ENCODE measurements at regions not wholly inside any gene's neighbourhood (a gene's known extent, or its start where the extent isn't known, plus 50 kb on each side); places are given as distances from the start of the nearest gene placed in this dataset.

DNA sequence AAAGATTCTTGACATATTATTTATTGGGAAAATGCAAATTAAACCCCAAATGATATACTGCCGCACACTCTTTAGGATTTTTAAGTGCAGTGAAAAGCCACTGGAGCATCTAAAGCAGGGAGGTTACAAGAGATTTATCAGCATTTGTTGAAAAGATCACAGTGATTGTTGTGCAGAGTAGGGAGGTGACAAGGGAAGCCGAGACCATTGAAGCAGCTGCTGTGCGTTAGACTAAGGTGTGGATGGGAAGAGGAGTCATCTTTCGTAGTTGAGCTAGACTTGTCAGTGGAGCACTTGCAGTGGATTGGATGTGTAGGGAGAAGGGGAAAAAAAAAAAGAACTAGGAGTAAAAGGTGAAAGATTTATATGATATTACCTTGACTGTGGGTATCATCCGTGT lies 854.6 kb downstream of the NTRK3 start:
- no peaks in the 10 kb centered on the region for H3K36me3 ChIP-seq (ENCODE audit: insufficient read depth, low read length)
- H3K9ac ChIP-seq (ENCODE audit: low read depth, low read length): no peak overlapping the region
- H3K9me3 ChIP-seq (ENCODE audit: insufficient read depth, low read depth, low read length): no peaks in the 10 kb centered on the region
- no peak overlapping the region for H3K4me3 ChIP-seq (ENCODE audit: low read length)
- no peaks in the 10 kb centered on the region for H3K4me1 ChIP-seq (ENCODE audit: insufficient read depth, low read length)
- no peak overlapping the region for H3K27ac ChIP-seq (ENCODE audit: low read depth, low read length)
- no peaks in the 10 kb centered on the region for H3K27me3 ChIP-seq (ENCODE audit: insufficient read depth, low read length)
- WGBS: 75% methylated on average over 4 of the region's 5 CpGs

DNA sequence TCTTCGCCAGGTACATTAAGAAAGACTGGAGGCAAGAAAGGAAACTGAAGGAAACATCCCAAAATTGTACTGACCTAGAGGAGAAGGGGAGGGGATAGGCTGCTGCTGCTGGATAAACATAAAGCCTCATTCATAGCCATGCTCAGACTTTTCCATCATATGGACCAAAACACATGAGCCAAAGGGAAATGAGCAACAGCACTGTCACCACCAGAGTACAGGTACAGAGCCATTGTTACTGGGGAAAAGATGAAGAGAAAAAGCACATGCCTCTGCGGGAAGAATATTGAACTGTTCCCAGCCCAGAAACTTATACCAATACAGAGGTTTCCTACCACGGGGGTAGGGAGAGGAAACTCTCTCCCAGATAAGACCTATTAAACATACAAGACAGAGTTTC lies 861.9 kb downstream of the NTRK3 start:
- H3K4me1 ChIP-seq (ENCODE audit: insufficient read depth, low read length): no peaks in the 10 kb centered on the region

DNA sequence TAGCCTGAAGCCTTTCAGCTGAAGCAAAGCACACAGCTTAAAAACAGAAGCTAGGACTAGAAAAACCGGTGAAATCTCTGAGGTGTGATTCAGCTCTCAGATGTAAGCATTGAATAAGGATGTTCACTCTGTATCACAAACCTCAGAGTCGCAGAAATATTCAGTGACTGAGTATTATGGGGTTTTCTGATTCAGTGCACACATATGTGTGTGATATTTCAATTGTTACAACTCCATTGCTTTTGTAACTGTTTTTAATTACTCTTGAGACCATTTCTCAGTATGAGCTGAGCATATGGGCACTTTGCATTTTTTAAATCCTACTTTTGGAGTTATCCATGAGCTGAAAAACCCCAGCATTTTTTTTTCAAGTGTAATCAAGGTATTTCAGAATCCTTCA lies 868.8 kb downstream of the NTRK3 start:
- Histone ChIP-seq H3K9me3 (ENCODE audit: insufficient read depth, low read depth, low read length) (0 out of 2 replicates have a peak, but pooled peaks cover 3% of the 10 kb centered on the region), H3K27me3 (ENCODE audit: insufficient read depth, low read length) (no peaks in the 10 kb centered on the region), H3K36me3 (ENCODE audit: insufficient read depth, low read length) (no peaks in the 10 kb centered on the region), H3K27ac (ENCODE audit: low read depth, low read length) (no peak overlapping the region), H3K9ac (ENCODE audit: low read depth, low read length) (no peak overlapping the region), H3K4me1 (ENCODE audit: insufficient read depth, low read length) (no peaks in the 10 kb centered on the region), H3K4me3 (ENCODE audit: low read length) (no peak overlapping the region)
- WGBS: 96% methylated on average over 2 of the region's 2 CpGs

More for the DNA sequence above, 861.9 kb downstream of the NTRK3 start:
- no peak overlapping the region for H3K27ac ChIP-seq (ENCODE audit: low read depth, low read length)
- H3K4me3 ChIP-seq (ENCODE audit: low read length): no peak overlapping the region
- no peaks in the 10 kb centered on the region for H3K27me3 ChIP-seq (ENCODE audit: insufficient read depth, low read length)
- H3K36me3 ChIP-seq (ENCODE audit: insufficient read depth, low read length): no peaks in the 10 kb centered on the region
- H3K9ac ChIP-seq (ENCODE audit: low read depth, low read length): no peak overlapping the region
- WGBS: 64% methylated on average over 2 of the region's 3 CpGs
- peaks cover 15% of the 10 kb centered on the region for H3K9me3 ChIP-seq (ENCODE audit: insufficient read depth, low read depth, low read length)

DNA sequence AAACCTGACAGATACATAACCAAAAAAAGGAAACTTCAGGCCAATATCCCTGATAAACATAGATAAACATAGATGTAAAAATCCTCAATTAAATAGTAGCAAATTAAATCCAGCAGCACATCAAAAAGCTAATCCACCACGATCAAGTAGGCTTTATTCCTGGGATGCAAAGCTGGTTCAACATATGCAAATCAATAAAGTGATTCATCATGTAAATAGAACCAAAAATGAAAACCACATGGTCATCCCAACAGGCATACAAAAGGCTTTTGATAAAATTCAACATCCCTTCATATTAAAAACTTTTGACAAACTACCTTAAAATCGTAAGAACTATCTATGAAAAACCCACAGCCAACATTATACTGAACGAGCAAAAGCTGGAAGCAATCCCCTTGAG lies 882.2 kb downstream of the NTRK3 start:
- Histone ChIP-seq H3K9me3 (ENCODE audit: insufficient read depth, low read depth, low read length) (peaks cover 26% of the 10 kb centered on the region; the same call in 1 of the 2 replicates), H3K9ac (ENCODE audit: low read depth, low read length) (no peak overlapping the region), H3K27ac (ENCODE audit: low read depth, low read length) (no peak overlapping the region), H3K27me3 (ENCODE audit: insufficient read depth, low read length) (no peaks in the 10 kb centered on the region), H3K4me3 (ENCODE audit: low read length) (no peak overlapping the region), H3K36me3 (ENCODE audit: insufficient read depth, low read length) (no peaks in the 10 kb centered on the region), H3K4me1 (ENCODE audit: insufficient read depth, low read length) (0 out of 2 replicates have a peak, but pooled peaks cover 1% of the 10 kb centered on the region)
- 74% methylated on average over 3 of the region's 3 CpGs for WGBS

DNA sequence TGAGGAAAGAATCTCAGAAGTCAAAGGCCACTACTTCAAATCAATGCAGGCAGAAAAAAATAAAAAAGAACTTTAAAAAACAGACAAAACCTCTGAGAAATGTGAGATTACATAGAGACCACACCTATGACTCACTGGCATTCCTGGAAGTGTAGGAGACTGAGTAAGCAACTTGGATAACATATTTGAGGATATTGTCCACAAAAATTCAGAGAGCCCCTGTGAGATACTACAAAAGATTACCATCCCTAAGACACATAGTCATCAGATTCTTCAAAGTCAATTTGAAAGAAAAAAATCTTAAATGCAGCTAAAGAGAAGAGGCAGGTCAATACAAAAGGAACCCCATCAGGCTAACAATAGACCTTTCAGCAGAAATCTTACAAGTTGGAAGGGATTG lies 887.3 kb downstream of the NTRK3 start:
- Histone ChIP-seq H3K4me1 (ENCODE audit: insufficient read depth, low read length) (peaks cover 8% of the 10 kb centered on the region; the same call in 1 of the 2 replicates), H3K36me3 (ENCODE audit: insufficient read depth, low read length) (no peaks in the 10 kb centered on the region), H3K9me3 (ENCODE audit: insufficient read depth, low read depth, low read length) (peaks cover 14% of the 10 kb centered on the region; the same call in 1 of the 2 replicates), H3K27ac (ENCODE audit: low read depth, low read length) (peak overlapping the region; percentile 71), H3K27me3 (ENCODE audit: insufficient read depth, low read length) (no peaks in the 10 kb centered on the region), H3K4me3 (ENCODE audit: low read length) (no peak overlapping the region), H3K9ac (ENCODE audit: low read depth, low read length) (peak overlapping the region; percentile 24; the same call in 1 of the 2 replicates)

DNA sequence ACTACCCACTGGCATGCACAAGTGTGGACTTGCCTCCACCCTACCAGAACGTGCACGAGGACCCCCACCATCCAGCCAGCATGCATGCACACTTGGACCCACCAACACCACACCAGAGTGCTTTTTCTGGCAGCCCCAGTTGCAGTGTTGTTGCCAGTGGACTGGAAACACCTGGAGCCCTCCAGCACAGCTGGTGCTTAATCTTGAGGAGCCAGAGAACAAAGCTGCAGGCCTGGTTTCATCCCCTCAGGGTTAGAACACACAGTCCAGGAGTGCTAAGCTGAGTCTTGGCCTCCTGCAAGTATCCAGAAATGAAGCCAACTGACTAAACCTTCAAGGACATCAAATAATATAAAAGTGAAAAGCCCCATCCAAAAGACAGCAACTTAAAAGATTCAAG lies 888.0 kb downstream of the NTRK3 start:
- H3K27ac ChIP-seq (ENCODE audit: low read depth, low read length): peak overlapping the region; percentile 71
- H3K9me3 ChIP-seq (ENCODE audit: insufficient read depth, low read depth, low read length): peaks cover 14% of the 10 kb centered on the region; the same call in 1 of the 2 replicates
- H3K36me3 ChIP-seq (ENCODE audit: insufficient read depth, low read length): no peaks in the 10 kb centered on the region

DNA sequence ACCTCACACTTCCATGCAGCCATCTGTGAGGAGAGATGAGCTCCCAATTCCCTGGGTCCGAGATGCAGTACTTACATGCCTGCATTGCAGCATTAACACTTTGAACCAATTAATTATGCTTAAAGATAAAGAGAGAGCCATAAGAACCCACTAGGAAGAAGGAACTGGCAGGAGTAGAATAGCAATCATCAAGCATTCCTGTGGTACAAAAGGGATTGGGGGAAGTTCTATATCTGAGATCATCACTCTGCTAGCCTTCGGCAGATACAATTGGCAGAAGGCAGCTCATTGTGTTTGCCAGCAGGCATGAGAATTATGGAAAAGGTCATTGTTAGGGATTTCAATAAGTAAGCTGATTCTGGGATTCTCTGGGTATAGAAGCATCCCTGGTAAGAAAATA lies 891.4 kb downstream of the NTRK3 start:
- Histone ChIP-seq H3K27me3 (ENCODE audit: insufficient read depth, low read length) (no peaks in the 10 kb centered on the region), H3K9ac (ENCODE audit: low read depth, low read length) (no peak overlapping the region), H3K27ac (ENCODE audit: low read depth, low read length) (no peak overlapping the region), H3K4me3 (ENCODE audit: low read length) (no peak overlapping the region), H3K4me1 (ENCODE audit: insufficient read depth, low read length) (peaks cover 8% of the 10 kb centered on the region; the same call in 1 of the 2 replicates), H3K36me3 (ENCODE audit: insufficient read depth, low read length) (no peaks in the 10 kb centered on the region), H3K9me3 (ENCODE audit: insufficient read depth, low read depth, low read length) (peaks cover 3% of the 10 kb centered on the region; the same call in 1 of the 2 replicates)
- 84% methylated on average over 2 of the region's 2 CpGs for WGBS

More for the DNA sequence above, 888.0 kb downstream of the NTRK3 start:
- Histone ChIP-seq H3K4me3 (ENCODE audit: low read length) (no peak overlapping the region), H3K4me1 (ENCODE audit: insufficient read depth, low read length) (peaks cover 8% of the 10 kb centered on the region; the same call in 1 of the 2 replicates), H3K27me3 (ENCODE audit: insufficient read depth, low read length) (no peaks in the 10 kb centered on the region), H3K9ac (ENCODE audit: low read depth, low read length) (peak overlapping the region; percentile 24; the same call in 1 of the 2 replicates)
- WGBS: 88% methylated on average over 2 of the region's 2 CpGs

DNA sequence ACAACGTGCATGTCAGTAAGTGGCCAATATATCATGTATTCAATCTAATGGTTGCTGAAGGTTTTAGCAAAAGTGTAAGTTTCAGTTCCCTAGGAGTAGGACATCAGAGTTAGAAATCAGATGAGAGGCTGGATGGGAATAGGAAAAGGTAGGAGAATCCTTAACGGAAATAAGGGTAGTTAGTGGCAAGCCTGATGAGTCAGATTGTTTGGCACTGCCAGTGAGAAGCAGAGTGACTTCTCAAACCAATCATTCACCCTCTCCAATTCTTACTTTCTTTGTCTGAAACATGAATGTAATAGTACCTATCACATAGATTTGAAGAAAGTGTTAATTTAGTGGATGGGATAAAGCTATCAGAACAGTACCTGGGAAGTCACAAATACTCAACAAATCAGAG lies 894.0 kb downstream of the NTRK3 start:
- Histone ChIP-seq H3K4me1 (ENCODE audit: insufficient read depth, low read length) (no peaks in the 10 kb centered on the region), H3K9me3 (ENCODE audit: insufficient read depth, low read depth, low read length) (no peaks in the 10 kb centered on the region), H3K27ac (ENCODE audit: low read depth, low read length) (no peak overlapping the region), H3K9ac (ENCODE audit: low read depth, low read length) (no peak overlapping the region), H3K36me3 (ENCODE audit: insufficient read depth, low read length) (no peaks in the 10 kb centered on the region), H3K27me3 (ENCODE audit: insufficient read depth, low read length) (no peaks in the 10 kb centered on the region), H3K4me3 (ENCODE audit: low read length) (no peak overlapping the region)
- 82% methylated on average over 2 of the region's 2 CpGs for WGBS

DNA sequence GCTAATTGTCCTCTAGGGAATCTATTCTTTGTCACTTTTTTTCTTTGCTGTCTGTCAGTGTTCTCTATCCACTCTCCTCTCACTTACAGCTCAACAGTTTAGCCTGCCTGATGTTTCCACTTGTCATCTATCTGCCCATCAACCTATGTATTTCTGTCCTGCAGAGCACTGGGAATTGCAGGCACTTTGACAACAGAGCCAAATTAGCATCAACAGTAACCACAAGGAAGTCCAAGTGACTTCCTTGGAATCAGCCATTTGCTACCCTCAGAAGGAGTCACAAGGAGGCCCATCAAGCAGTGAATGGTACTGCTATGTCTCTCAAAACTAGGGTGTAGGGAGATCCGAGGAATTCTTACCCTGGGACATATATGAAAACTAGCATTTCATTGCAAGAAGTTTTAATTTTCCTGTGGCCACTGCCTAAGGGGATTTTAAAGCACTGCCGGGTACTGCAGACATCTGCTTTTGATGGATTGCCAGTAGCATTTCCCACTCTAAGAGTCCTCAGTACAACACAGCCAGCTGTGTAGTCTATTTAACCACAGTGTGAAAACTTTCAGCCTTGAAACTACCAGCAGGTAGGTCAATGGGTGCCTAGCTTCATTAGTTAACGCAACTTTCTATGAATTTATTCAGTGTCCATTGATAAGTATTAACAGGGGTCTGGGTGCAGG lies 898.8 kb downstream of the NTRK3 start:
- no peaks in the 10 kb centered on the region for H3K9me3 ChIP-seq (ENCODE audit: insufficient read depth, low read depth, low read length)
- no peak overlapping the region for H3K4me3 ChIP-seq (ENCODE audit: low read length)
- no peaks in the 10 kb centered on the region for H3K36me3 ChIP-seq (ENCODE audit: insufficient read depth, low read length)
- H3K9ac ChIP-seq (ENCODE audit: low read depth, low read length): no peak overlapping the region
- no peak overlapping the region for H3K27ac ChIP-seq (ENCODE audit: low read depth, low read length)
- no peaks in the 10 kb centered on the region for H3K27me3 ChIP-seq (ENCODE audit: insufficient read depth, low read length)
- WGBS: 67% methylated on average over 3 of the region's 3 CpGs
- no peaks in the 10 kb centered on the region for H3K4me1 ChIP-seq (ENCODE audit: insufficient read depth, low read length)

DNA sequence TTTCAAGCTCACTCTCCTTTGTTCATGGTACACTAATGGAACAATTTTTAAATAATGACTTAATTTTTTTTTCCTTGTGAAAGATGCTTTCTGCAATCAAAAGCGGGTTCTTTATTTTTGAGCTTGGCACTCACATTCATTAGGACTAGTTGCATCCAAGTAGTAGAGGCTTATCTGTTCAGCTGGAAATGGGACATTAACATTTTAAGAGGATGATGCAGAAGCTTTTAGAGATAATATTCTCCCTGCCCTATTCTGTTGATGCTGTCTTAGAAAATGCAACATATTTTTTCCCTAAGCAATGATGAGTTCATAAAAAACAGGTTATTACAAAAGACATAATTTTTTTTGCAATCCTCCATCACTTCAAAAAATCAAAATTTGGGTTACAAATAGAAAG lies 900.6 kb downstream of the NTRK3 start:
- WGBS: 100% methylated on average over 1 of the region's 1 CpG
- H3K9me3 ChIP-seq (ENCODE audit: insufficient read depth, low read depth, low read length): no peaks in the 10 kb centered on the region
- no peak overlapping the region for H3K27ac ChIP-seq (ENCODE audit: low read depth, low read length)
- 0 out of 2 replicates have a peak, but pooled peaks cover 3% of the 10 kb centered on the region for H3K4me1 ChIP-seq (ENCODE audit: insufficient read depth, low read length)
- no peak overlapping the region for H3K4me3 ChIP-seq (ENCODE audit: low read length)
- H3K9ac ChIP-seq (ENCODE audit: low read depth, low read length): no peak overlapping the region
- no peaks in the 10 kb centered on the region for H3K36me3 ChIP-seq (ENCODE audit: insufficient read depth, low read length)
- H3K27me3 ChIP-seq (ENCODE audit: insufficient read depth, low read length): no peaks in the 10 kb centered on the region

DNA sequence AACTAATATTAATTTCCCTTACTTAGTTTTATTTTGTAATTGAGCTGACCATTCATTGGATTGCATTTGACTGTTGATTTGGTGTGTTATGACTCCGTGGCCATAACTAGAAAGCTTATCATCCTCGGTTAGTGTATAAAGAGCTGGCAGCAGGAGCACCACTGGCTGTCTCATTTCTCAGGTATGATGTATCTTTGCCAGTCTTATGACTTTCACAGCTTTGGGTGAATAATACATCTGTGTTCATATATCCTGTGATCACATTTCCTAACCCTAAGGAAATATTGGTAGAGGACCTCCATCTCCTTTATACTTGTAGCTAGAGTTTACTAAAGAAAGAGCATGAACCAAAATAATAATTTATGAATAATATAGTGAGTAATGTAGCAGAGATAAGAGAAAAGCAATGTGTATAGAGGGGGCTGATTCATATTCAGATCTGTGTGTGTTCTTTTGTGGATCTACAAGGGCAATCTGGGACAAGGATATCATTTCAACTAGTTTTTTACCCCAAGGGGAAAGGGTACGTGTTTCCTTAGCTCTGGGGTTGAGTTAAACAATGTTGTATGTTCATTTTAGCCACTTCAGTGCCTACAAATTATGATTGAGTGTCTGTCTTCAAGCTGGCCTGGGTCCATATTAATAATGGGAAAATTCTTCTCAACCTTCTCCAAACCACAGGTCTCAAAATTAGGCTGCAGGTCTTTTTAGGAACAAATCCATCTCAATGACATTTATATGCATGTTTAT lies 901.7 kb downstream of the NTRK3 start:
- Histone ChIP-seq H3K36me3 (ENCODE audit: insufficient read depth, low read length) (no peaks in the 10 kb centered on the region), H3K4me3 (ENCODE audit: low read length) (no peak overlapping the region), H3K4me1 (ENCODE audit: insufficient read depth, low read length) (0 out of 2 replicates have a peak, but pooled peaks cover 3% of the 10 kb centered on the region), H3K9ac (ENCODE audit: low read depth, low read length) (no peak overlapping the region), H3K27me3 (ENCODE audit: insufficient read depth, low read length) (no peaks in the 10 kb centered on the region), H3K27ac (ENCODE audit: low read depth, low read length) (no peak overlapping the region), H3K9me3 (ENCODE audit: insufficient read depth, low read depth, low read length) (no peaks in the 10 kb centered on the region)
- WGBS: 95% methylated on average over 2 of the region's 3 CpGs

Measured in HUES64 (cell line).